ENCODE measurements at regions not wholly inside any gene's neighbourhood (a gene's known extent, or its start where the extent isn't known, plus 50 kb on each side); places are given as distances from the start of the nearest gene placed in this dataset.

DNA sequence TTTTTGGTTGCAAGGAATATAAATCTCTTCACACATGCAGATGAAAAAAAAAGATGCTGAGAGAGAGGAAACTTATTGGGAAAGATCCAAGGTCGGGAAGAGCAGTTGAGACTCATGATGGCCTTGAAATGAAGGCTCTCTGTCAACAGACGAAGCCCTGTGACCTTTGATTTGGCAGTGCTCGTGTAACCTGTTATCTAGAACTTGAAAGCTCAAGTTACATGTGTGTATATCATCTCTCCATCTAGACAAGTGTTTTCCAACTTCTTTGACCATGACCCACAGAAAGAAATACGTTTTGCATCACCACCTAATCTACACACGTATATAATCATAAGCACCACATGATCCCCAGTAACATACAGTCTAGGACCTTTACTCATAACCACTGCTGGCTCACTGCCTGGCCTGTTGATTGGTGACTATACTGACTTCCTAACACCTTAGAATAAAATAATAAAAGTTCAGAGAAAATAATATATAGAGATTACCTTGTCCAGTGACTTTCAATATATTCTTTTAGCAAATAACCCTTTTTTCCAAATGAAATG is 319.0 kb upstream of the PKDCC start:
- TF ChIP-seq, protein P1, sequence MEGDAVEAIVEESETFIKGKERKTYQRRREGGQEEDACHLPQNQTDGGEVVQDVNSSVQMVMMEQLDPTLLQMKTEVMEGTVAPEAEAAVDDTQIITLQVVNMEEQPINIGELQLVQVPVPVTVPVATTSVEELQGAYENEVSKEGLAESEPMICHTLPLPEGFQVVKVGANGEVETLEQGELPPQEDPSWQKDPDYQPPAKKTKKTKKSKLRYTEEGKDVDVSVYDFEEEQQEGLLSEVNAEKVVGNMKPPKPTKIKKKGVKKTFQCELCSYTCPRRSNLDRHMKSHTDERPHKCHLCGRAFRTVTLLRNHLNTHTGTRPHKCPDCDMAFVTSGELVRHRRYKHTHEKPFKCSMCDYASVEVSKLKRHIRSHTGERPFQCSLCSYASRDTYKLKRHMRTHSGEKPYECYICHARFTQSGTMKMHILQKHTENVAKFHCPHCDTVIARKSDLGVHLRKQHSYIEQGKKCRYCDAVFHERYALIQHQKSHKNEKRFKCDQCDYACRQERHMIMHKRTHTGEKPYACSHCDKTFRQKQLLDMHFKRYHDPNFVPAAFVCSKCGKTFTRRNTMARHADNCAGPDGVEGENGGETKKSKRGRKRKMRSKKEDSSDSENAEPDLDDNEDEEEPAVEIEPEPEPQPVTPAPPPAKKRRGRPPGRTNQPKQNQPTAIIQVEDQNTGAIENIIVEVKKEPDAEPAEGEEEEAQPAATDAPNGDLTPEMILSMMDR (conservative IDR thresholded peaks at IDR 0.05) = no peak
- no peak for TF ChIP-seq ZFX (IDR thresholded peaks at IDR 0.05)
